ENCODE measurements at regions not wholly inside any gene's neighbourhood (a gene's known extent, or its start where the extent isn't known, plus 50 kb on each side); places are given as distances from the start of the nearest gene placed in this dataset.

DNA sequence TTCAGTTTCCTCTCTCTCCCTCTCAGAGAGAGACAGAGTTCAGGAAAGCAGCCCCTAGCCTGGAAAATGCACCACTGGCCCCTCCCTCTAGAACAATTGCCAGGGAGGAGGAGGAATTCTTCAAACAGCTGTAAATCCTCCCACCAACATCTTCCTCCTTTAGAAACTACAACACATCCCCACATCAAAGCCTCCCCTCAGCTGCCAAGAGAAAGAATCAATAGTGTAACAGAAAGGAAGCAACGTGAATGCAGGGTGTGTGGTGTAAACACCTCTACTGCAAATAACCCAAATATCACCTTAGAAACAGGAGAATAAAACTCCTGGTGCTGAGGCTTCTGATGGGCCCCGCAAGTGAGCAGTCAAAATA lies 249.9 kb upstream of the GATB start:
- peak in 1 of 2 donors; percentile 44 for DNase-seq

DNA sequence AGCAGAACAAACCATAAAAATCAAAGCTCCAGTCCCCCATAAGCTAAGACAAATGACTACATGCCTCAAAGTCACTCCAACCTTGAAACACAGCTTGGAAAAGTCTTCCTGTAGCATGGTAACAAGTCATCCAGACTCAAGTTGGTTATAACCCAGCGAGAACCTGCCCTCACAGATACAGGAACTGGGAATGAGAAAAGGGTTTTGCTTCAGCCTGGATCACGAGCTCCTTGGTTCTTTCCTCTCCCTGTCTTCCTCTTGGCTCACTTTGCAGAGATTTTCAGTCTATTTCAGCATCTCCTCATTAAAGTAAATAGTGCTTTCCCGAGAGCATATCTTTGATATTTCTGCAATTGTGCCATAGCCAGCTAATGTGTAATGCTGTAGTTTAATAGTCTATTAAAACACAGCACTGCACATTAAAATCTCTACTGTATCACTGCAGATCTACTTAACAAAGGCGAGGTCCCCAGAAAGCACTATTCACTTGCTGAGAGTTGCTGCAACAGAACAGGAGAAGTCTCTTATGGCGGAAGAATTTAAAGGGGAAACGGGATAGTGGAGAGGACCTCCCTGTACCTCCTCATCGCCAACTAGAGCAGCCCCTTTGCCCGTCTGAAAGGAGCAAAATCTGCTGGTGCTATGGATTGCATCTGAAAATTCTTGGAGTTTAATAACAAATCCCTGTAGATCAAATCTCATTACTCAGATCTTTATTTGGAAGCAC lies 249.3 kb upstream of the GATB start:
- no peak for DNase-seq

DNA sequence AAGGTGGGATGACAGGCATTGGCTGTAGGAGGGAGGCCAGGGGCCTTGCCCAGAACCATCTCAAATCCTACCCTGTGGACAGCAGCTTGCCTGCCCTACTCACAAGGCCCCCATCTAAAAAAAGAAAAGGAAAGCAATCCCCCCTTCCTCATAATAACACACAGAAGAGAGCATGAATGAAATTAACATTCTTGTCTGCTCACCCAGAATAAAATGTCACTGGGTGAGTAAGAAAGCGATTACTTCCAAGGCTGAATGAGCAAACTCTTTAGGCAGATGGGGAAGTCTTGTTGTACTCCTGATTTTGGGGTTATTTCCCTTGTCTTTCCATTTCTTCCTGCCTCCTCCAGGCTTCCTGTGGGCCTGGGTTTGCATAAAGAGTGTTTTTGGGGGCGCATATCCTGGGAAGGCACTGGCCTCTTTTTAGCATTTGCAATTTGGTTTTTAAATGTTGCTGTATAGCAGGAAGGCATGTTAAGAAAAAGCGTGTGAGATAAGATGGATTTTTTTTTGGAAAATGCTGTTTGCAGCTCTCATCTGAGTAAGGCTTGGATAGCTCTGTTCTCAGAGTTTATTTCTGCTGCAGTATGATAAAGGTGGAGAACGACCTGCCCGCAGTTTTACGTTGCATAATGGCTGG lies 248.3 kb upstream of the GATB start:
- no peak for DNase-seq

DNA sequence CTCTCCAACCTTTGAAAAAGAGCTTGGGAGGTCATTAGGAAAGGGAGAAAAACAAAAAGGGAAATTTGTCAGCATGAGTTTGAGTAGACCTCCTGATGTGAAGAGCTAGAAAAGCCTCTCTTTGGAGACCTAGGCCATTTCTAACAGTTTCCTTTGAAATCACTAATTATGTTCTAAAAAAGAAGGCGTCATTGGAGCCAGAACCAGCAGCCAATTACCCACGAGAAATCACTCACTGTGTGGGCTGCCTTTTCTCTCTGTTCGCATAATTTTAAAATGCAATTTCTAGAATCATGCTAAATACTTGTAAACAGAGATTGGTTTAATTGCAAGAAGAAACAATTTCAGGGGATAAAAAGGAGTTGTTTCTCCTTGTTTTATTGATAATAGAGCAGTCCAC lies 246.3 kb upstream of the GATB start:
- DNase-seq, result no peak

DNA sequence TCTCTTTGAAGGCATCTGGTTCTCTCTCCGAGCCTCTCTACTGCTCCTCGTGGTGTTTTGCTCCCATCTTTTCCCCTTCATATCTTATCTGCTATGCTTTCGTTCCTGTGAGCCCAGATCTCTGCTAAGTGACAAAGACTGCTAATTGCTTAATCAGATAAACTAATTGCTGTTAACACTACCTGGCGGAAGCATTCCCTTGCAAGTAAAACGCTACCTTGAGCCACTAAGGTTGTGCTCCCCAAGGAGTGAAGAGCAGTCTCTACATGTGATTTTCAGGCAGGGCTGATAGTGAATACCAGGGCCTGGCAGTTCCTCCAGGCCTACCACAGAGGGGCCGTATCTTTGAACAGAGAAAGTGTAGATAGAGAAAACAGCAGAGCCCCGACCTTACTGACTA lies 244.0 kb upstream of the GATB start:
- no peak for DNase-seq

DNA sequence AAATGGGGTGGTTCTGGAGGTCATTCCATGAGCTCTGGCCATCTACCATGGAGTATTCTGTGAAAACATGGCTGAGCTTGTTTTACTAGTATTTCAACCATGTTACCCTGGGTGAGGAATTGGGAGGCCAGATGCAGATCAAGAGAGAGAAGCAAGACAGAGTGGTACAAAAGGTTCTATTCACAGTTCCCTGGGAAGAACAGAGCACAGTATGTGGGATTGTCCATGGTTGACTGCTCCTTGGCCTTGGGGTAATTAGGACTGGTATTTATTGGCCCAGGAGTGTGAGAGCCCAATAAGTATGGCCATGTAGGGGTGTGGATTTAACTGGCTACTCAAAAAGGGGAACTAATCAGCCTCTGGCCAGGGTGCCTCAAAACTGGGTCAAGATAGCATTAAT lies 239.7 kb upstream of the GATB start:
- no peak for DNase-seq

DNA sequence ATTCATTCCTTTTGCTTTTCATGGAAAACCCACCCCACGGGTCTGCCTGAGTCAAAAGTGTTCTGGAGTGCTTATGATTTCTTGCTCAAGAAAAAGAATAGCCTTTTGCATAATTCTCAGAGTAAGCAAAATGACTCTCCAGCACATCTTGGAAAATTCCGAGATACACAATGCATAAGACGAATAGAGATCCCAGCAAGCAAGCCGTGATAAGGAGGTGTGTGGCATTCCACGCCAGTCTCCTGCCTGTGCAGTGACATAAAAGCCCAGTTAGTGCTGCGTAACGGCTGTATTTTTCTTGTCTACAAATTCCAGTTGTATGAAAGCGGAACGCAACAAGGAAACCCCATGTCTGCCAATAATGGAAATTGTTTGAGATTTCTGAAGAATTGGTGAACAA lies 237.9 kb upstream of the GATB start:
- no peak for DNase-seq

DNA sequence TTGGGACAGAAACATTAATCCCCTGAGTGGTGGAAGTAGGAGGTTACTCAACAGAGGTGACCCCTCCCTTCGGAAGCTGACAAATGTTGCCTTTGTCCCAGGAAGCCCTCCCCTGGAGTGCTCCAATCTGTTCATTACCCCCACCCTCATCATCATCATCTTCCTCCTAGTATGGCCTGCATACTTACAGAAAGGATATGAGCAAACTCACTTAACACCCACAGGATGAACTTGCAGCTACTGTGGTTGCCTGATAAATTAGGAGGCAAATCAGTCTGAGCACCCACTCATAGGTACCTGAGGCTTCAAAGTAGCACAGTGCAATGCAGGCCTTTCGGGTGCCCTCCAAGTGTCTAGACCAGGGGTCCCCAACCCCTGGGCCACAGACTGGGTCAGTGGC lies 236.7 kb upstream of the GATB start:
- DNase-seq, result no peak

DNA sequence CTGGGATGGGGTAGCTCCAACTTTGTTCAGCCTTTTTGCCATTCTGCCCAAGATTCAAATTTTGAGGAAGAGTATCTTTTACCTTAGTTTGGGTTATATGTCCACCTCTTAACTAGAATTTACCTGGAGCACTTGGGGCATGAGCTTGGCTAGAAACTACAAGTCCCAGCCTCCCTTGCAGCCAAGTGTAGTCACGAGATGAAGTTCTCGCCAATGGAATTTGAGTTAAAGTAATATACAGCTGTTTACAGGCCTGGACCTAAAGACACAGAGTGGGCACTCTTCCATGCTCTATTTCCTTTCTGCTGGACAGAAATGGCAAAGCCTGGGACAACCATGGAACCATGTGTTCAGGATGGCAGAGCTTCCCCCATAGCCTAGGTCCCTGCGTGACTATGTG lies 233.6 kb upstream of the GATB start:
- no peak for DNase-seq

DNA sequence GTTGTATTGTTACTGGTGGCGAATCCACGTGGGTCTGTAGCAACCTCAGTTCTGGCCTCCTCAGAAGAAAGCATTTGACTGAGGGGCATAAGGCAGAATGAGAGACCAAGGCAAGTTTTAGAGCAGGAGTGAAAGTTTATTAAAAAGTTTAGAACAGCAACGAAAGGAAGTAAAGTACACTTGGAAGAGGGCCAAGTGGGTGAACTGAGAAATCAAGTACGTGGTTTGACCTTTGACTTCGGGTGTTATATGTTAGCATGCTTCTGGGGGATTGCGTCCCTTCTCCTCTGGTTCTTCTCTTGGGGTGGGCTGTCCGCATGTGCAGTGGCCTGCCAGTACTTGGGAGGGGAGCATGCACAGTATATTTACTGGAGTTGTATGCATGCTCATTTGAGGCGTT lies 232.7 kb upstream of the GATB start:
- DNase-seq, result no peak

DNA sequence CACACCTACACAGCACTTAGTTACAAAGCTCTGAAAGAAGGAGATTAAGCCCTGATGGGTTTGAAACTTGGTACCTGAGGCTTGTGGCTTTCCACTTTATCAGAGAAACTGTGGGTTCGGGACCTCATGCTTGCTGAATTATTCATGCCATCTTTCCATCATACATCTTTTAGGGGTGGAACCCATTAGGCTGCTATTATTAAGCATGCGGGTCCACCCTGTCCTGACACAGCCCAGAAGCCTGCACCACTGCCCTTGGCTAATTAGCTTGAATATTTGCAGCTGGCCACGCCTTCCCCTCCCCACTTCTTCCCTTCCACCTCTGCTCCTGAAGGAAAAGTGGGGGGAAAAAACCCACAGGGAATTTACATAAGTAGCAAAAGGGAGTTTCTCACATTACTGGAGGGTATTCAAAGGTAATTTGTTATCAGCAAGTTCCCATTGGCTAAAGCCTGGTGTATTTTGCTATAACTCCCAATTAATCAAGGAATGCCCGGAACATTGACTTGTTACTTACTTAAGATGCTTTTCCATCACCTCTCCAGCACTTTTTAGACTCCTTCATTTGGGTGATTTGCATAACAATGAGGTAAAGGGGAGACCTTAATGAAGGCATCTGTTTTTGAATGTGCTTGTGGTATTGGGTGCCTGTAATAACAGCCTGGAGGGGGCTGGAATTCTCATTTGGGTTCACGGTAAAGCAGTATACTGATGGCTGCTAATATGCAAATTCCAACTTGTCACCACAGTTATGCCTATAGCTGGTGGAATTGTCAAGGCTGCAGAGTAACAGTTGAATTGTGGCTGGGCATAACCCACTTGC lies 231.7 kb upstream of the GATB start:
- DNase-seq, result no peak

DNA sequence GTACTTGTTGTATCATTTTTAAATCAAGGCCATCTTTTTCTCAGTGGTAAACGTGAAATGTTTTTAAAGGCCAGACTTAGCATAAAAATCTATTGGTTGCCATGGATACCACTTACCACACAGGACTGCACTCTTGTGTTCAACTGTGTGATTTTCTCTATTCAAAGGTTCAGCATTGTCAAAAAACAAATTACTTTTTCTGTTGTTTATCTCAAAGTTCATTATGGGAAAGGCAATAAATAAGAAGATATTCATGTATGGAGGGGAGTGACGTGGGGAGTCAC lies 231.0 kb upstream of the GATB start:
- no peak for DNase-seq

DNA sequence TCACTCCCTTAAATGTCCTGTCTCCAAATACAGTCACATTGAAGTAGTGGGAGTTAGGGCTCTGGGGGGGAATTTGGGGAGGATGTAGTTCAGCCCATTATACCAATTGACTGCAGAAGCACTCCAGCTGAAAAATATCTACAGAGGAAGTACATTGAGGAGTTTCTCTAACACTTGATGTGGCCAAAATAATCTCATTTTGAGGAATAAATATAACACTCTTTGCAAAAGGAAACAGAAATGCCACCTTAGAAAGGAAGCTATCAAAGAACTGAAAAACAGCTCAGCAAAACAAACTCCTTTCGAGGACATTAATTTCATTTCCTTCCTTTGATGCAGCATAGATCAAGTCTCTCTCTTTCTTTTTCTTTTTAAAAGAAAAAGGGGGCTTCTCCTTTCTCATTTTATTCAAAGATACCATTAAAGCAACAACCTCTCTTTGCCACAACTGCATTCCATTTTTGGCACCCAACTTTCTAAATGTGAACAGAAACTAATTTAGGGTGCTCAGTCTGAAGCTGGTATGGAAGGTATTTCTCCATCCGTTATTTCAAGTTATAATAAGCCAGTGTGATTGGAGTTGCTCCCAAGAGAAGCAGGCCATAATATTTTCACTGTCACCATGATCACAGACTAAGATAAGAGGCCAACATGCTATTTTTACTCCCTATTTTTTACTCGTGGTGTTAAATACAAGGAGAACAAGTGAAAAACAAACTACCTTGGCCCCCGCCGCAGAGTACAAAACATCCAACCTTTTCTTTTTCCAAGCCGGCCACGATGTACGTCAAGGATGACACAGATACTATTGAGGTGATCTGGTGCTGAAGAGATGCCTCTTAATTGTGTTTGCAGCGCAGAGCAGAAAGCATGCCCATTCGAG lies 230.4 kb upstream of the GATB start:
- DNase-seq, result peak in 1 of 2 donors; percentile 15

DNA sequence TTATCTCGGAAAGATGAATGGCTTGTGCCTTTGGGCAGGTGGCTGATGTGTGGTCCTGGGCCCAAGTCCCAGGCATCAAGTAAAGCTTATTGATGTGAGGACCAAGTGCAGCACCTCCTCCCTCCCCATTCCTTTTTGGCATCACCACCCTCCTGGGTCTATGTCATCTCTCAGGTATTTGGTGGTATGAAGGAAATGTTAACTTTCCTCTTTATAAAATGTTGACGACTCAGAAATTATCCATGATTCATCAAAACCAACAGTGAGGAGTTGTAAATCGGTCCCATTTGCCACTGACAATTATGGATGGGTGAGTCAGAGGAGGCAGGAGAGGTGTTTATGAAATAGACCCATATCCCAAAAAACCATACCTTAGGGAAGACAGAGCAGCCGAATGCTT lies 229.4 kb upstream of the GATB start:
- DNase-seq, result no peak

DNA sequence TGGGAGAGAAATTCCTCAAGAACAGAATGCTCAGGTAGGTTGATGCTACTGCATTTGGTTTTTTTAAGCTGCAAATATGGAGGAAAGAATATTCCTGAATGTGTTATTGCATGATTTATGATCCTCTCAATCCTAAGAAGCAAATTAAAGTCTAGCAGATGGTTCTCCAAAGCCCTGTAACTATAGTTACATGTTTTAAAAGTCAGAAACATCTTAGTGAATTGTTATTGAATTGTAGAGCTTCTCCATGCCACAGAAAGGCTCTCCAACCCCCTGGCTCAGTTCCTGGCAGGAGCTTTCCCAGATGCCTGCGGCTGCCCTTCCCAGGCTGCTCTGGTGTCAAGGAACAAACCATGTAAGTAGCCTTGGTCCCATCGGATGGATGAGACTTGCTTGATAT lies 227.8 kb upstream of the GATB start:
- no peak for DNase-seq

DNA sequence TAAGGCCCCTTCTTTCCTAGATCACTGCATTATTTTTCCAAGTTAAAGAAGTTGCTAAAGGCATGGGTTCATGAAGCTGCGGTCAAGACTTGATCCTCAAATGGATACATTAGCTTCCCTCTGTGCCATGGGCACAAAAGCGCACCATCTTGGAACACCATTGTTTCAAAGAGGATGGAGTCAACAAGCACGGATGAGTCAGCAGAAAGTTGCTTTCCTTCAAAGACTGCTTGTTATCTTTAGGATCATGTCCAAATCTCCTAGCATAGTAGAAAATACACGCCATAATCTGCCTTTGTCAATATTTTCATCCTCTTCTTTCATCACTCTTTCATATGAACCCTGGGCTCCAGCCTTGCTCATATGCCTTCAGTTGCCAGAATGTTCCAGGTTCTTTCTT lies 226.8 kb upstream of the GATB start:
- DNase-seq, result no peak

DNA sequence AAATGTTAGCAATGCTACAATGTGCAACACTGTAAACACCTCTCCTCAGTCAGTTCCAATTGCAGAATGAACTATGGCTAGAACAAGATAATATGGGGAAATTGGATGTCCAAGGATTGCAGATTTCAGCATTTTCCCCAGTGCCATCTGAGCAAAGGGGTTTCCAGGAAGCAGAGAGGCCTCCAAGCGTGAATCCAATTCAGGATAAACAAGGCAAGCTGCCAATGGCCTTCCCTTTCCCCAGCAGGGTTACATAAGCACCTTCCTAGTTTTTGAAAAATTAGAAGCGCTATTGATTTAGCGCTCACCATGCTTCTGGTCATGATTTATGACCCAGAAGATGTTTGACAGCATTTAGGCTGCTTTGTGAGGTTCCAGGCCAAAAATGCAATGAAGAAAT lies 223.0 kb upstream of the GATB start:
- DNase-seq, result no peak

DNA sequence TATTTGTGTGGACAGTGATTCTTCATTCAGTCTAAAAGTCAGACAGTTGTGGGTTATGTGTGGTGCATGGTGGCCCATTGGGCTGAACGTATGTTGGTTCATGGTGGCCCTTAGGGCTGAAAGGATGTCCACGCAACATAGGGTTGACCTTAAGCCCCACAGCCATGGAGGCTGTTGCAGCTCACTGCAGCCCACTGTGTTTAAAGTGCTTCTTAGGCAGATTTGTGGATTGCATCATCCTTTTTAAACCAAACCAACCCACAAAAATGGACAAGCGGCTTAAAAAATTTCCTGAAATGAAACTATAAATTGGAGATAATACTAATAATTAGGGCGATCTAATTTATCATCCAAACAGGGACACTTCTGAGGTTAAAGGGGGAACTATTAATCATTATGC lies 219.0 kb upstream of the GATB start:
- no peak for DNase-seq

DNA sequence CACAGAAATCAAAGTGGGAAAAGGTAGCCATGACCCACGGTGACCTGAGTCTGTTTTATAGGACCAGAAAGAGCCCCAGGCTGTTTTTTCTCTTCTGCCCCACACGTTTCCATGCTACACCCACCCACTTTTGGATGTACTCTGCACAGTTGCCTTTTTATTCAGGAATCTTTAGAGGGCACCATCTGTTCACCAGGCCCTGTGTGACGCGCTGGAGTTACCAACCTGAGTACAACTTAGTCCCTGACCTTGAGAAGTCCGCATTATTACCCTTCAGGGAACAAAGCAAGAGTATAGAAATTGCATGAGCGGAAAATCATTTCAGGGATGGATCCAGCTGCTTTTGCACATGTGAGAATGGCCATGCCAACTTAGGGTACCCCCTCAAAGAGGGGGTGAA lies 207.8 kb upstream of the GATB start:
- DNase-seq, result no peak

DNA sequence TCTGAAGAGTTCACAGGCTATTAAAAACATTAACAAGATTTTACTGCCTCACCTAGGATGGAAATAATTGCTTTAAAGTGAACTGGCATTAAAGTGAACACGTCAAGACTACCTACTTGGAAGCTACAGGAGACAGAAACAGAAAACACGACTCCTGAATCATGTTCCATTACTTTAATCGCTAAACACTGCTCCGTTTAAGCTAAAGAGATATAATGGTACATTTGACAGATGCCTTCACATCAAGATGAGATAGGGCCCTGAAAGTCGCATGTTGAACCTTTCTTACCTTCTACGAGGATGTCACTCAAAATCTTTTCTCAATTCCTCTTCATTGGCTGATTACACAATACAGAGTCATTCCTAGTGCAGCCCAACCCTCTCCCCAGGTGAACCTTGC lies 206.3 kb upstream of the GATB start:
- DNase-seq, result no peak

DNA sequence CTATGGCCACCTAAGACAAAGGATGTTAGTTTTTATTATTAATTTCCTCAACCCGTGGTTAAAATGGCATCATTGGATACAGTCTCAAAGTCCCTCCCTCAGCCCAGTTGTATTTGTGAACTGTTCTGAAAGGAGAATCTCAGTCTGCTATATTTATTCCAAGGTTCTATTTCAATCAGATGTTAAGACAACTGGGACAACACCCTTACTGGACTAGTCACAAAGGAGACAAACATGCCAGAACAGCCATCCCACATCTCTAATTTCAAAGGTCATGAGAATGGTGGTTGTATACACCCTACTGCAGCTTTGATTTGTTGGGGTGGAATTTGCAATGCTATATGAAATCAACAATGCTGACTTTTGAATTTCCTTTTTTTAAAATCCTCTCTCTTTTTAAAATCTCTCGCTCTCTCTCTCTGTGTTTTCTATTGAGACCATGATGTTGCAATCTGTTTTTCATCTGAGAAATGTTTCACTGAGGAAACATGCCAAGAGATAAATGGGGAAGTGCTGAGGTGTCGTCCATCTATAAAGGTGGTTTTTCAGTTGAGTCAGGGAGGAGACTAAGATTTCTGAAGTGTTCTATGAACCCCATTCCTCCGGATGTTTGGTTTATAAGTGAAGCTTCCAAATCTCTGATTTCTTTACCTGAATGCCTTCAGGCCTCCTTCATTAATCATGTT lies 201.5 kb upstream of the GATB start:
- no peak for DNase-seq

DNA sequence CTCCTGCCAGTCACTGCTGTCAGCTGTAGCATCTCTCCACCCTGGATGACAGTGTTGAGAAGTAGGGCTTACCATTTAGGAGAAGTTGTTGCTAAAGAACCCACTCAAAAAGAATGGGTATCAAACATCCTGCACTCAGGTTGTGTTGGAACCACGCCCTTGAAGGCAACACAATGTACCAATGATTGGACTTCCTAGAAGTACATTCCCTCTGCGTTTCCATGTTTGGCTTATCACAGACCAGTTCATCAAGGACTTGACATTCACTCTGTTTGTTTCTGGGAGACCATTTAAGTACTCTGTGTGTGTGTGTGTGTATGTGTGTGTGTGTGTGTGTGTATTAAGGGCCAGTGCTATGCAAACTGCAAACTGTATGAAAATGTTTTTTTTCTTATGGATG lies 200.6 kb upstream of the GATB start:
- DNase-seq, result no peak
